ENCODE measurements at regions not wholly inside any gene's neighbourhood (a gene's known extent, or its start where the extent isn't known, plus 50 kb on each side); places are given as distances from the start of the nearest gene placed in this dataset.

- no peak overlapping the region for H2AFZ ChIP-seq (ENCODE audit: low read depth, low read length)
- Mint-ChIP-seq H3K27ac (ENCODE audit: unreplicated experiment) (no peak overlapping the region), H3K4me3 (ENCODE audit: unreplicated experiment) (no peak overlapping the region), H3K27me3 (ENCODE audit: low read depth, unreplicated experiment) (peaks cover 8% of the 10 kb centered on the region), H3K9me3 (ENCODE audit: unreplicated experiment) (peaks cover 1% of the 10 kb centered on the region), H3K36me3 (ENCODE audit: low read depth, unreplicated experiment) (no peaks in the 10 kb centered on the region), H3K4me1 (ENCODE audit: low read depth, unreplicated experiment) (no peaks in the 10 kb centered on the region)
- no peaks in the 10 kb centered on the region for H4K20me1 ChIP-seq (ENCODE audit: insufficient read depth, low read length)
- FAIRE-seq (no peak), DNase-seq (ENCODE audit: low read depth) (no peak)
- no peak overlapping the region for H3K9ac ChIP-seq (ENCODE audit: low read length)
- H3K79me2 ChIP-seq (ENCODE audit: insufficient read depth, low read length) = no peaks in the 10 kb centered on the region
- H3K4me2 ChIP-seq (ENCODE audit: low read length) = no peak overlapping the region
- no peaks in the 10 kb centered on the region for H3K9me3 ChIP-seq (ENCODE audit: insufficient read depth, low read depth, low read length)
- no peak overlapping the region for H3K4me3 ChIP-seq (ENCODE audit: insufficient read depth, low read depth, low read length)
- no peak overlapping the region for H3K27ac ChIP-seq (ENCODE audit: low read depth, low read length)
- no peaks in the 10 kb centered on the region for H3K36me3 ChIP-seq (ENCODE audit: insufficient read depth, low read length)
- H3K27me3 ChIP-seq (ENCODE audit: insufficient read depth, low read length) = no peaks in the 10 kb centered on the region
- no peaks in the 10 kb centered on the region for H3K4me1 ChIP-seq (ENCODE audit: insufficient read depth, low read length)
- TF ChIP-seq EZH2 (IDR thresholded peaks at IDR 0.05; ENCODE audit: insufficient read depth, low read length) (no peak), CTCF (IDR thresholded peaks at IDR 0.05; ENCODE audit: insufficient read depth, low read depth, low read length) (no peak)
Measured at GRCh38 chr11:36825251-36825650, 227.2 kb upstream of the RAG2 start.

- Histone ChIP-seq H2AFZ (ENCODE audit: low read depth, low read length) (no peak overlapping the region), H3K36me3 (ENCODE audit: insufficient read depth, low read length) (no peaks in the 10 kb centered on the region), H3K4me3 (ENCODE audit: insufficient read depth, low read depth, low read length) (no peak overlapping the region), H3K27me3 (ENCODE audit: insufficient read depth, low read length) (no peaks in the 10 kb centered on the region), H3K9ac (ENCODE audit: low read length) (no peak overlapping the region), H3K4me1 (ENCODE audit: insufficient read depth, low read length) (no peaks in the 10 kb centered on the region), H3K4me2 (ENCODE audit: low read length) (no peak overlapping the region), H3K9me3 (ENCODE audit: insufficient read depth, low read depth, low read length) (no peaks in the 10 kb centered on the region), H3K79me2 (ENCODE audit: insufficient read depth, low read length) (no peaks in the 10 kb centered on the region), H4K20me1 (ENCODE audit: insufficient read depth, low read length) (no peaks in the 10 kb centered on the region), H3K27ac (ENCODE audit: low read depth, low read length) (no peak overlapping the region)
- no peak for TF ChIP-seq EZH2 (IDR thresholded peaks at IDR 0.05; ENCODE audit: insufficient read depth, low read length)
- no peak for TF ChIP-seq CTCF (IDR thresholded peaks at IDR 0.05; ENCODE audit: insufficient read depth, low read depth, low read length)
- no peak for DNase-seq (ENCODE audit: low read depth)
- Mint-ChIP-seq H3K9me3 (ENCODE audit: unreplicated experiment) (peaks cover 4% of the 10 kb centered on the region), H3K4me3 (ENCODE audit: unreplicated experiment) (no peak overlapping the region), H3K27ac (ENCODE audit: unreplicated experiment) (no peak overlapping the region), H3K27me3 (ENCODE audit: low read depth, unreplicated experiment) (peaks cover 8% of the 10 kb centered on the region), H3K4me1 (ENCODE audit: low read depth, unreplicated experiment) (no peaks in the 10 kb centered on the region), H3K36me3 (ENCODE audit: low read depth, unreplicated experiment) (no peaks in the 10 kb centered on the region)
- no peak for FAIRE-seq
Measured at GRCh38 chr11:36824349-36824748, 226.3 kb upstream of the RAG2 start.

- H3K9me3 Mint-ChIP-seq (ENCODE audit: unreplicated experiment) = peaks cover 3% of the 10 kb centered on the region
- H3K9me3 ChIP-seq (ENCODE audit: insufficient read depth, low read depth, low read length) = no peaks in the 10 kb centered on the region
- H3K9ac ChIP-seq (ENCODE audit: low read length) = no peak overlapping the region
- H4K20me1 ChIP-seq (ENCODE audit: insufficient read depth, low read length) = no peaks in the 10 kb centered on the region
- no peak overlapping the region for H3K4me2 ChIP-seq (ENCODE audit: low read length)
- no peak overlapping the region for H3K4me3 ChIP-seq (ENCODE audit: insufficient read depth, low read depth, low read length)
- H3K36me3 Mint-ChIP-seq (ENCODE audit: low read depth, unreplicated experiment) = no peaks in the 10 kb centered on the region
- no peak overlapping the region for H3K27ac Mint-ChIP-seq (ENCODE audit: unreplicated experiment)
- peaks cover 8% of the 10 kb centered on the region for H3K27me3 Mint-ChIP-seq (ENCODE audit: low read depth, unreplicated experiment)
- no peak overlapping the region for H3K27ac ChIP-seq (ENCODE audit: low read depth, low read length)
- TF ChIP-seq CTCF (IDR thresholded peaks at IDR 0.05; ENCODE audit: insufficient read depth, low read depth, low read length) = no peak
- H3K27me3 ChIP-seq (ENCODE audit: insufficient read depth, low read length) = no peaks in the 10 kb centered on the region
- H3K36me3 ChIP-seq (ENCODE audit: insufficient read depth, low read length) = no peaks in the 10 kb centered on the region
- H3K4me1 Mint-ChIP-seq (ENCODE audit: low read depth, unreplicated experiment) = peaks cover under 1% of the 10 kb centered on the region
- FAIRE-seq (no peak), DNase-seq (ENCODE audit: low read depth) (no peak)
- no peak overlapping the region for H2AFZ ChIP-seq (ENCODE audit: low read depth, low read length)
- H3K79me2 ChIP-seq (ENCODE audit: insufficient read depth, low read length) = no peaks in the 10 kb centered on the region
- H3K4me3 Mint-ChIP-seq (ENCODE audit: unreplicated experiment) = no peak overlapping the region
- H3K4me1 ChIP-seq (ENCODE audit: insufficient read depth, low read length) = no peaks in the 10 kb centered on the region
Measured at GRCh38 chr11:36822829-36823228, 224.8 kb upstream of the RAG2 start.
